Liver (tissue), 8 donors: ENCODE measurements at regions not wholly inside any gene's neighbourhood (a gene's known extent, or its start where the extent isn't known, plus 50 kb on each side); places are given as distances from the start of the nearest gene placed in this dataset.

ENCODE experiments used
- DNase-seq: peaks from one replicate; pipeline ENCODE4 v3.0.0-alpha.2; 2017; ENCODE audit warnings: low spot score
- H3K27ac ChIP-seq, 2 donors: one replicate each; pipeline ENCODE4 v1.7.0; 2013; ENCODE audit warnings: inconsistent platforms in 2 of 2, low read length in 2 of 2, control low read depth in 1 of 2, low read depth in 1 of 2, mild to moderate bottlenecking in 1 of 2
- H3K27me3 ChIP-seq, 4 donors: one replicate each; pipeline versions ENCODE4 v1.6.1 to v1.7.0; 2013; ENCODE audit warnings: low read length in 3 of 4, inconsistent platforms in 1 of 4, mild to moderate bottlenecking in 1 of 4, moderate library complexity in 1 of 4; ENCODE audit not compliant: control insufficient read depth in 4 of 4, insufficient read depth in 4 of 4
- H3K36me3 ChIP-seq, 4 donors: one replicate each; pipeline versions ENCODE4 v1.6.1 to v1.7.0; 2013; ENCODE audit warnings: low read length in 3 of 4, mild to moderate bottlenecking in 3 of 4, low read depth in 1 of 4, moderate library complexity in 1 of 4; ENCODE audit not compliant: control insufficient read depth in 4 of 4, insufficient read depth in 3 of 4
- H3K4me1 ChIP-seq, 4 donors: one replicate each; pipeline versions ENCODE4 v1.6.1 to v1.7.0; 2013; ENCODE audit warnings: low read length in 3 of 4, mild to moderate bottlenecking in 3 of 4, moderate library complexity in 1 of 4; ENCODE audit not compliant: control insufficient read depth in 4 of 4, insufficient read depth in 4 of 4
- H3K4me3 ChIP-seq, 3 donors: one replicate each; pipeline versions ENCODE4 v1.6.1 to v1.7.0; 2013; ENCODE audit warnings: low read length in 3 of 3, control low read depth in 1 of 3, low read depth in 1 of 3, mild to moderate bottlenecking in 1 of 3
- H3K9ac ChIP-seq, 2 donors: one replicate each; pipeline ENCODE4 v1.7.0; 2013; ENCODE audit warnings: low read length in 2 of 2, mild to moderate bottlenecking in 2 of 2, moderate library complexity in 2 of 2, control low read depth in 1 of 2, low read depth in 1 of 2
- H3K9me3 ChIP-seq, 4 donors: one replicate each; pipeline versions ENCODE4 v1.6.1 to v1.7.0; 2013; ENCODE audit warnings: low read length in 3 of 4; ENCODE audit not compliant: control insufficient read depth in 4 of 4
- EGR1 ChIP-seq, 2 donors: IDR thresholded peaks; 2 replicates each; pipeline ENCODE4 v1.6.1; 2016 to 2018; ENCODE audit warnings: antibody characterized with exemption in 2 of 2, low read depth in 2 of 2
- FOXA1 ChIP-seq: IDR thresholded peaks from 2 replicates; pipeline ENCODE4 v1.6.1; 2016; ENCODE audit warnings: antibody characterized with exemption
- FOXA2 ChIP-seq: IDR thresholded peaks from 2 replicates; pipeline ENCODE4 v1.6.1; 2016; ENCODE audit warnings: antibody characterized with exemption
- GABPA ChIP-seq, 2 donors: IDR thresholded peaks in 1 of 2; conservative IDR thresholded peaks in 1 of 2; 2 replicates each; pipeline ENCODE4 v1.6.1; 2016; ENCODE audit warnings: antibody characterized with exemption in 2 of 2, mild to moderate bottlenecking in 1 of 2, moderate library complexity in 1 of 2
- HNF4A ChIP-seq, 2 donors: conservative IDR thresholded peaks; 2 replicates each; pipeline ENCODE4 v1.6.1; 2016; ENCODE audit warnings: antibody characterized with exemption in 2 of 2, mild to moderate bottlenecking in 2 of 2
- HNF4G ChIP-seq: IDR thresholded peaks from 2 replicates; pipeline ENCODE4 v1.6.1; 2016; ENCODE audit warnings: antibody characterized with exemption
- JUND ChIP-seq, 2 donors: IDR thresholded peaks; 2 replicates each; pipeline ENCODE4 v1.6.1; 2016; ENCODE audit warnings: antibody characterized with exemption in 2 of 2
- NR2F2 ChIP-seq: IDR thresholded peaks from 2 replicates; pipeline ENCODE4 v1.6.1; 2016; ENCODE audit warnings: antibody characterized with exemption
- RAD21 ChIP-seq, 2 donors: IDR thresholded peaks; 2 replicates each; pipeline ENCODE4 v1.6.1; 2016; ENCODE audit warnings: antibody characterized with exemption in 2 of 2, mild to moderate bottlenecking in 2 of 2
- RXRA ChIP-seq, 2 donors: IDR thresholded peaks; 2 replicates each; pipeline ENCODE4 v1.6.1; 2017 to 2018; ENCODE audit warnings: antibody characterized with exemption in 2 of 2, mild to moderate bottlenecking in 1 of 2
- SP1 ChIP-seq: IDR thresholded peaks from 2 replicates; pipeline ENCODE4 v1.6.1; 2018; ENCODE audit warnings: antibody characterized with exemption, mild to moderate bottlenecking
- TAF1 ChIP-seq: conservative IDR thresholded peaks from 2 replicates; pipeline ENCODE4 v1.6.1; 2016; ENCODE audit warnings: antibody characterized with exemption, mild to moderate bottlenecking
- YY1 ChIP-seq: IDR thresholded peaks from 2 replicates; pipeline ENCODE4 v1.6.1; 2016; ENCODE audit warnings: antibody characterized with exemption, mild to moderate bottlenecking
- WGBS: extraction: QIAGEN DNeasy Blood & Tissue Kit; methylation state at CpG from one replicate; pipeline ENCODE4 v1.1.7; 2013; 5-methylcytosine and 5-hydroxymethylcytosine counted together
- TF ChIP-seq, protein P1 (sequence below): IDR thresholded peaks from 2 replicates; pipeline ENCODE4 v1.6.1; 2016; ENCODE audit warnings: antibody characterized with exemption
- TF ChIP-seq, protein P2 (sequence below): IDR thresholded peaks from 2 replicates; pipeline ENCODE4 v1.6.1; 2016; ENCODE audit warnings: antibody characterized with exemption
- TF ChIP-seq, protein P3 (sequence below): fragments of 150-350 bp; IDR thresholded peaks from 2 replicates; pipeline ENCODE4 v1.5.1; 2017; ENCODE audit warnings: improper control_type of control experiment, low read depth, low read length; ENCODE audit not compliant: missing input control
- TF ChIP-seq, protein P4 (sequence below): IDR thresholded peaks from 2 replicates; pipeline ENCODE4 v1.6.1; 2016; ENCODE audit warnings: antibody characterized with exemption
- TF ChIP-seq, protein P5 (sequence below): IDR thresholded peaks from 2 replicates; pipeline ENCODE4 v1.6.1; 2016; ENCODE audit warnings: antibody characterized with exemption, mild to moderate bottlenecking
- donor health status: healthy.
- donor health status: healthy.
- donor health status: healthy.
- donor health status: healthy.
- donor health status: healthy.

DNA sequence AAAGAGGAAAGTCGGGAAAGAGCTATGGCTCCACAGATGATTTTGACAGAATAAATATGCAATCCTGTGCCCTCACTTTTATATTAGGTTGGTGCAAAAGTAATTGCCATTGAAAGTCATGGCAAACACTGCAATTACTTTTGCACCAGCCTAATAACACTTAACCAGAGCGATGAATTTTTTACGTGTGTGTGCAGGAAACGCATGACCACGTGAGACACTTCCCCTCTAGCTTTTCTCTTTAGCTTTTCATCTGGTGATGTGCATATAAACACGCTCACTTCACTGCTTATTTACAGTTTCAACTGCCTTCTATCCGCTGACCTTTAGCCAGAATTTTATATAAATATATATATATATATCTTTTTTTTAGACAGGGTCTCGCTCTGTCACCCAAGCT, 216.3 kb upstream of the PSMD7 start:
- 79% methylated on average over 8 of the region's 8 CpGs for WGBS

DNA sequence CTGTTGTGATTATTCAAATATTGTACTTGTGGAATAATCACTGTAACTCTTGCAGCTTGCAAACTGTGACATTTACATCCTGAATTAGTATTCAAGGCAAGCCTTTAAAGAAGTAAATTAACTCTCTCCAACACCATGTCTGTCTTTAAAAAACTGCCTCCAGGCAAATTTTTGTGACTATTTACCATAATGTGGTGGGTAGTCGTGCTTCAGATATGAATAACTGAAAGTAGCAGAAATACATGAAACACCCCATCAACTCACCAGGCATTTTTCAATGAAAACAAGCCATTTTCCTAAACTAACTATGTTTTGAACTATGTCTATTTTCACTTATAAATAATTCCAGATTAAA, 217.4 kb upstream of the PSMD7 start:
- Histone ChIP-seq H3K36me3 (no peaks in the 10 kb centered on the region), H3K4me3 (no peak overlapping the region), H3K4me1 (no peaks in the 10 kb centered on the region), H3K27ac (no peak overlapping the region), H3K27me3 (no peaks in the 10 kb centered on the region), H3K9ac (no peak overlapping the region), H3K9me3 (peaks cover 0 to 3% (median 0%) of the 10 kb centered on the region in 4 donors)
- TF ChIP-seq GABPA (IDR thresholded peaks at IDR 0.05 in 1 of 2, conservative IDR thresholded peaks at IDR 0.05 in 1 of 2) (no peak), HNF4G (no peak), HNF4A (conservative IDR thresholded peaks at IDR 0.05) (no peak), TAF1 (no peak), RAD21 (IDR thresholded peaks at IDR 0.05) (no peak), FOXA1 (no peak), NR2F2 (no peak)
- TF ChIP-seq, protein P1, sequence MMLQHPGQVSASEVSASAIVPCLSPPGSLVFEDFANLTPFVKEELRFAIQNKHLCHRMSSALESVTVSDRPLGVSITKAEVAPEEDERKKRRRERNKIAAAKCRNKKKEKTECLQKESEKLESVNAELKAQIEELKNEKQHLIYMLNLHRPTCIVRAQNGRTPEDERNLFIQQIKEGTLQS: no peak
- no peak for DNase-seq
- 69% methylated on average over 1 of the region's 1 CpG for WGBS

More for the DNA sequence above, 216.3 kb upstream of the PSMD7 start:
- H3K36me3 ChIP-seq: no peaks in the 10 kb centered on the region
- H3K4me1 ChIP-seq: no peaks in the 10 kb centered on the region
- no peak for TF ChIP-seq EGR1 (IDR thresholded peaks at IDR 0.05; ENCODE audit: low read depth in 2 of 2)
- TF ChIP-seq, protein P2, sequence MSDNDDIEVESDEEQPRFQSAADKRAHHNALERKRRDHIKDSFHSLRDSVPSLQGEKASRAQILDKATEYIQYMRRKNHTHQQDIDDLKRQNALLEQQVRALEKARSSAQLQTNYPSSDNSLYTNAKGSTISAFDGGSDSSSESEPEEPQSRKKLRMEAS: no peak
- TF ChIP-seq SP1: no peak
- no peak for TF ChIP-seq RAD21 (IDR thresholded peaks at IDR 0.05)
- no peak for TF ChIP-seq JUND (IDR thresholded peaks at IDR 0.05)
- TF ChIP-seq TAF1: no peak
- no peak for TF ChIP-seq RXRA (IDR thresholded peaks at IDR 0.05)
- TF ChIP-seq HNF4G: no peak
- no peak for TF ChIP-seq FOXA2
- TF ChIP-seq YY1: no peak
- no peak for TF ChIP-seq NR2F2
- TF ChIP-seq, protein P3, sequence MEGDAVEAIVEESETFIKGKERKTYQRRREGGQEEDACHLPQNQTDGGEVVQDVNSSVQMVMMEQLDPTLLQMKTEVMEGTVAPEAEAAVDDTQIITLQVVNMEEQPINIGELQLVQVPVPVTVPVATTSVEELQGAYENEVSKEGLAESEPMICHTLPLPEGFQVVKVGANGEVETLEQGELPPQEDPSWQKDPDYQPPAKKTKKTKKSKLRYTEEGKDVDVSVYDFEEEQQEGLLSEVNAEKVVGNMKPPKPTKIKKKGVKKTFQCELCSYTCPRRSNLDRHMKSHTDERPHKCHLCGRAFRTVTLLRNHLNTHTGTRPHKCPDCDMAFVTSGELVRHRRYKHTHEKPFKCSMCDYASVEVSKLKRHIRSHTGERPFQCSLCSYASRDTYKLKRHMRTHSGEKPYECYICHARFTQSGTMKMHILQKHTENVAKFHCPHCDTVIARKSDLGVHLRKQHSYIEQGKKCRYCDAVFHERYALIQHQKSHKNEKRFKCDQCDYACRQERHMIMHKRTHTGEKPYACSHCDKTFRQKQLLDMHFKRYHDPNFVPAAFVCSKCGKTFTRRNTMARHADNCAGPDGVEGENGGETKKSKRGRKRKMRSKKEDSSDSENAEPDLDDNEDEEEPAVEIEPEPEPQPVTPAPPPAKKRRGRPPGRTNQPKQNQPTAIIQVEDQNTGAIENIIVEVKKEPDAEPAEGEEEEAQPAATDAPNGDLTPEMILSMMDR: no peak
- TF ChIP-seq HNF4A (conservative IDR thresholded peaks at IDR 0.05): no peak
- no peak for TF ChIP-seq GABPA (IDR thresholded peaks at IDR 0.05 in 1 of 2, conservative IDR thresholded peaks at IDR 0.05 in 1 of 2)
- TF ChIP-seq, protein P4, sequence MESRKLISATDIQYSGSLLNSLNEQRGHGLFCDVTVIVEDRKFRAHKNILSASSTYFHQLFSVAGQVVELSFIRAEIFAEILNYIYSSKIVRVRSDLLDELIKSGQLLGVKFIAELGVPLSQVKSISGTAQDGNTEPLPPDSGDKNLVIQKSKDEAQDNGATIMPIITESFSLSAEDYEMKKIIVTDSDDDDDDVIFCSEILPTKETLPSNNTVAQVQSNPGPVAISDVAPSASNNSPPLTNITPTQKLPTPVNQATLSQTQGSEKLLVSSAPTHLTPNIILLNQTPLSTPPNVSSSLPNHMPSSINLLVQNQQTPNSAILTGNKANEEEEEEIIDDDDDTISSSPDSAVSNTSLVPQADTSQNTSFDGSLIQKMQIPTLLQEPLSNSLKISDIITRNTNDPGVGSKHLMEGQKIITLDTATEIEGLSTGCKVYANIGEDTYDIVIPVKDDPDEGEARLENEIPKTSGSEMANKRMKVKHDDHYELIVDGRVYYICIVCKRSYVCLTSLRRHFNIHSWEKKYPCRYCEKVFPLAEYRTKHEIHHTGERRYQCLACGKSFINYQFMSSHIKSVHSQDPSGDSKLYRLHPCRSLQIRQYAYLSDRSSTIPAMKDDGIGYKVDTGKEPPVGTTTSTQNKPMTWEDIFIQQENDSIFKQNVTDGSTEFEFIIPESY: no peak
- TF ChIP-seq, protein P1: no peak
- TF ChIP-seq, protein P5, sequence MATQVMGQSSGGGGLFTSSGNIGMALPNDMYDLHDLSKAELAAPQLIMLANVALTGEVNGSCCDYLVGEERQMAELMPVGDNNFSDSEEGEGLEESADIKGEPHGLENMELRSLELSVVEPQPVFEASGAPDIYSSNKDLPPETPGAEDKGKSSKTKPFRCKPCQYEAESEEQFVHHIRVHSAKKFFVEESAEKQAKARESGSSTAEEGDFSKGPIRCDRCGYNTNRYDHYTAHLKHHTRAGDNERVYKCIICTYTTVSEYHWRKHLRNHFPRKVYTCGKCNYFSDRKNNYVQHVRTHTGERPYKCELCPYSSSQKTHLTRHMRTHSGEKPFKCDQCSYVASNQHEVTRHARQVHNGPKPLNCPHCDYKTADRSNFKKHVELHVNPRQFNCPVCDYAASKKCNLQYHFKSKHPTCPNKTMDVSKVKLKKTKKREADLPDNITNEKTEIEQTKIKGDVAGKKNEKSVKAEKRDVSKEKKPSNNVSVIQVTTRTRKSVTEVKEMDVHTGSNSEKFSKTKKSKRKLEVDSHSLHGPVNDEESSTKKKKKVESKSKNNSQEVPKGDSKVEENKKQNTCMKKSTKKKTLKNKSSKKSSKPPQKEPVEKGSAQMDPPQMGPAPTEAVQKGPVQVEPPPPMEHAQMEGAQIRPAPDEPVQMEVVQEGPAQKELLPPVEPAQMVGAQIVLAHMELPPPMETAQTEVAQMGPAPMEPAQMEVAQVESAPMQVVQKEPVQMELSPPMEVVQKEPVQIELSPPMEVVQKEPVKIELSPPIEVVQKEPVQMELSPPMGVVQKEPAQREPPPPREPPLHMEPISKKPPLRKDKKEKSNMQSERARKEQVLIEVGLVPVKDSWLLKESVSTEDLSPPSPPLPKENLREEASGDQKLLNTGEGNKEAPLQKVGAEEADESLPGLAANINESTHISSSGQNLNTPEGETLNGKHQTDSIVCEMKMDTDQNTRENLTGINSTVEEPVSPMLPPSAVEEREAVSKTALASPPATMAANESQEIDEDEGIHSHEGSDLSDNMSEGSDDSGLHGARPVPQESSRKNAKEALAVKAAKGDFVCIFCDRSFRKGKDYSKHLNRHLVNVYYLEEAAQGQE: no peak
- no peak for TF ChIP-seq FOXA1
- no peak overlapping the region for H3K9ac ChIP-seq
- H3K9me3 ChIP-seq: peaks cover 0 to 3% (median 0%) of the 10 kb centered on the region in 4 donors
- no peak overlapping the region for H3K27ac ChIP-seq
- no peak overlapping the region for H3K4me3 ChIP-seq
- no peaks in the 10 kb centered on the region for H3K27me3 ChIP-seq
- no peak for DNase-seq
